Right lobe of liver (tissue), 4 donors: ENCODE measurements at regions not wholly inside any gene's neighbourhood (a gene's known extent, or its start where the extent isn't known, plus 50 kb on each side); places are given as distances from the start of the nearest gene placed in this dataset.

Experiments used
- POLR2A ChIP-seq: fragments of 450-650 bp; IDR thresholded peaks from one replicate; pipeline ENCODE4 v1.6.1; 2017; ENCODE audit warnings: antibody characterized with exemption, mild to moderate bottlenecking
- TF ChIP-seq, protein P1 (sequence below), 4 donors: fragments of 200-600 bp in 3 of 4; fragments of 450-650 bp in 1 of 4; IDR thresholded peaks; one replicate each; pipeline versions ENCODE4 v1.5.1 to v1.8.0; 2016 to 2022; ENCODE audit warnings: antibody characterized with exemption in 4 of 4, mild to moderate bottlenecking in 2 of 4
- donor health status: DM: no; HTN: no; CAD: no.
- donor health status: DM: no; HTN: no; CAD: no.
- donor health status: DM: no; HTN: yes; CAD: no.

- TF ChIP-seq, protein P1, sequence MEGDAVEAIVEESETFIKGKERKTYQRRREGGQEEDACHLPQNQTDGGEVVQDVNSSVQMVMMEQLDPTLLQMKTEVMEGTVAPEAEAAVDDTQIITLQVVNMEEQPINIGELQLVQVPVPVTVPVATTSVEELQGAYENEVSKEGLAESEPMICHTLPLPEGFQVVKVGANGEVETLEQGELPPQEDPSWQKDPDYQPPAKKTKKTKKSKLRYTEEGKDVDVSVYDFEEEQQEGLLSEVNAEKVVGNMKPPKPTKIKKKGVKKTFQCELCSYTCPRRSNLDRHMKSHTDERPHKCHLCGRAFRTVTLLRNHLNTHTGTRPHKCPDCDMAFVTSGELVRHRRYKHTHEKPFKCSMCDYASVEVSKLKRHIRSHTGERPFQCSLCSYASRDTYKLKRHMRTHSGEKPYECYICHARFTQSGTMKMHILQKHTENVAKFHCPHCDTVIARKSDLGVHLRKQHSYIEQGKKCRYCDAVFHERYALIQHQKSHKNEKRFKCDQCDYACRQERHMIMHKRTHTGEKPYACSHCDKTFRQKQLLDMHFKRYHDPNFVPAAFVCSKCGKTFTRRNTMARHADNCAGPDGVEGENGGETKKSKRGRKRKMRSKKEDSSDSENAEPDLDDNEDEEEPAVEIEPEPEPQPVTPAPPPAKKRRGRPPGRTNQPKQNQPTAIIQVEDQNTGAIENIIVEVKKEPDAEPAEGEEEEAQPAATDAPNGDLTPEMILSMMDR (IDR thresholded peaks at IDR 0.05): no peak
- no peak for TF ChIP-seq POLR2A
These were observed 387.1 kb downstream of the METTL15 start for GRCh38 chr11:28495333-28495732.
